Lower lobe of right lung (tissue), 2 donors: ENCODE measurements at regions not wholly inside any gene's neighbourhood (a gene's known extent, or its start where the extent isn't known, plus 50 kb on each side); places are given as distances from the start of the nearest gene placed in this dataset.
"Not testable (repeated sequence)": the region's sequence is repeated elsewhere in the genome, so short reads cannot be mapped to it uniquely, and the experiment has no call there.

Experiments used
- ATAC-seq, 2 donors: fragments of 200-7000 bp; cut with Tn5 transposase; one replicate each; pipeline ENCODE4 v1.9.1; 2020 to 2022; ENCODE audit warnings: mild to moderate bottlenecking in 2 of 2, moderate library complexity in 2 of 2
- DNase-seq: peaks from one replicate; pipeline ENCODE4 v3.0.0-alpha.2; 2020
- H3K27ac ChIP-seq: fragments of 200-600 bp; one replicate; pipeline ENCODE4 v1.8.0; 2022
- H3K27me3 ChIP-seq: fragments of 200-600 bp; one replicate; pipeline ENCODE4 v1.8.0; 2022; ENCODE audit warnings: low read depth
- H3K36me3 ChIP-seq: fragments of 200-600 bp; one replicate; pipeline ENCODE4 v1.8.0; 2022; ENCODE audit warnings: mild to moderate bottlenecking
- H3K4me1 ChIP-seq: fragments of 200-600 bp; one replicate; pipeline ENCODE4 v1.8.0; 2022
- H3K4me3 ChIP-seq: fragments of 200-600 bp; one replicate; pipeline ENCODE4 v1.8.0; 2022; ENCODE audit warnings: mild to moderate bottlenecking
- H3K9me3 ChIP-seq: fragments of 200-600 bp; one replicate; pipeline ENCODE4 v1.8.0; 2022
- intact Hi-C: fragments of 100-400 bp; cut with DNase I; formaldehyde crosslinking; loops from one replicate; pipeline ENCODE4 v1.11.0; 2022
- TF ChIP-seq, protein P1 (sequence below): fragments of 200-600 bp; IDR thresholded peaks from one replicate; pipeline ENCODE4 v1.8.0; 2022; ENCODE audit warnings: antibody characterized with exemption, mild to moderate bottlenecking
- donor health status: DM: no; HTN: yes; CAD: no; lungs with severe emphysema.

DNA sequence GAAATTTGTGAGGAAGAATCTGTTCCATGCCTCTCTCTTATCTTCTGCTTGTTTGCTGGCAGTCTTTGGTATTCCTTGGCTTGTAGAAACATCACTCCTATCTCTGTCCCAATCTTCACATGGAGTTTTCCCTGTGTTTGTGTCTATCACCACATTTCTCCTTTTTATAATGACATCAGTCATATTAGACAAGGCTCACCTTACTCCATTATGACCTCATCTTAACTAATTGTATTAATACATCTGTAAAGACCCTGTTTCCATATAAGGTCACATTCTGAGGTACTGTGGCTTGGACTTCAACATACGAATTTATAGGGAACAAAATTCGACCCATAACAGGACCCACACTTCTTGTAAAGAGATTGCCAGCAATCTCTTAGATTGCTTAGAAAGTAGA, 72.3 kb upstream of the POGK start:
- no peaks in the 10 kb centered on the region for H3K4me1 ChIP-seq
- H3K4me3 ChIP-seq = no peak overlapping the region
- H3K36me3 ChIP-seq = no peaks in the 10 kb centered on the region
- H3K27ac ChIP-seq = no peak overlapping the region
- H3K9me3 ChIP-seq = peaks cover 8% of the 10 kb centered on the region
- ATAC-seq (no peak), DNase-seq (no peak)
- H3K27me3 ChIP-seq = no peaks in the 10 kb centered on the region
- intact Hi-C loops = no loop called here
- TF ChIP-seq, protein P1, sequence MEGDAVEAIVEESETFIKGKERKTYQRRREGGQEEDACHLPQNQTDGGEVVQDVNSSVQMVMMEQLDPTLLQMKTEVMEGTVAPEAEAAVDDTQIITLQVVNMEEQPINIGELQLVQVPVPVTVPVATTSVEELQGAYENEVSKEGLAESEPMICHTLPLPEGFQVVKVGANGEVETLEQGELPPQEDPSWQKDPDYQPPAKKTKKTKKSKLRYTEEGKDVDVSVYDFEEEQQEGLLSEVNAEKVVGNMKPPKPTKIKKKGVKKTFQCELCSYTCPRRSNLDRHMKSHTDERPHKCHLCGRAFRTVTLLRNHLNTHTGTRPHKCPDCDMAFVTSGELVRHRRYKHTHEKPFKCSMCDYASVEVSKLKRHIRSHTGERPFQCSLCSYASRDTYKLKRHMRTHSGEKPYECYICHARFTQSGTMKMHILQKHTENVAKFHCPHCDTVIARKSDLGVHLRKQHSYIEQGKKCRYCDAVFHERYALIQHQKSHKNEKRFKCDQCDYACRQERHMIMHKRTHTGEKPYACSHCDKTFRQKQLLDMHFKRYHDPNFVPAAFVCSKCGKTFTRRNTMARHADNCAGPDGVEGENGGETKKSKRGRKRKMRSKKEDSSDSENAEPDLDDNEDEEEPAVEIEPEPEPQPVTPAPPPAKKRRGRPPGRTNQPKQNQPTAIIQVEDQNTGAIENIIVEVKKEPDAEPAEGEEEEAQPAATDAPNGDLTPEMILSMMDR = no peak

DNA sequence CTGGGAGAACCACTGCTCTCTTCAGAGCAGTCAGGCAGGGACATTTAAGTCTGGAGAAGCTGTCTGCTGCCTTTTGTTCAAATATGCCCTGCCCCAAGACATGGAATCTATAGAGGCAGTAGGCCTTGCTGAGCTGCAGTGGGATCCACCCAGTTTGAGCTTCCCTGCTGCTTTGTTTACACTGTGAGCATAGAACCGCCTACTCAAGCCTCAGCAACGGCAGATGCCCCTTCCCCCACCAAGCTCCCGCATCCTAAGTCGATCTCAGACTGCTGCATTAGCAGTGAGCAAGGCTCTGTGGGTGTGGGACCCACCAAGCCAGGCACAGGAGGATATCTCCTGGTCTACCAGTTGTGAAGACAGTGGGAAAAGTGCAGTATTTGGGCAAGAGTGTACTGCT, 54.6 kb upstream of the POGK start:
- H3K27ac ChIP-seq, H3K27me3 ChIP-seq, DNase-seq, H3K9me3 ChIP-seq, intact Hi-C loops, H3K36me3 ChIP-seq, H3K4me1 ChIP-seq, ATAC-seq, H3K4me3 ChIP-seq: not testable (repeated sequence)

DNA sequence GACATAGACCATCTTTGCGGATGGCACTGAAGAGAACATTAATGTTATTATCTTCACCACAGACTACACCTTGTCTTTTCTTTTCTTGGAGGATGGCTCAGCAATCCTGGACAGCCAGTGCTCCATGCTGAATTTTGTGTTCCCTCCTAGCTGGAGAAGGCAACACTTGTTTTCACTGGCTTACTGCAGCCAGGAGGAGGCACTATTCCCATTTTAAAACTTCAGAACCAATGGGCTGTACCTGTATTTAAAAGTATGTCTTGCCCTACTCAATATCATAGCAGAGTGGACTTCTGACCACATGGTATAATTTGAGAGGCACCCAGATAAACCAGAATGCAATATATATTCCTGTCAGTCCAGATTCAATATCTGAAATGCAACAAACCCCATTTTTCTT, 53.3 kb upstream of the POGK start:
- Histone ChIP-seq H3K4me1 (no peaks in the 10 kb centered on the region), H3K27me3 (no peaks in the 10 kb centered on the region), H3K36me3 (no peaks in the 10 kb centered on the region), H3K9me3 (no peaks in the 10 kb centered on the region), H3K4me3 (no peak overlapping the region), H3K27ac (no peak overlapping the region)
- TF ChIP-seq, protein P1 = no peak
- DNase-seq (no peak), ATAC-seq (peak in 1 of 2 donors; percentile 44)
- intact Hi-C loops = no loop called here

- TF ChIP-seq, protein P1 = no peak
- no peak for ATAC-seq
- no peaks in the 10 kb centered on the region for H3K9me3 ChIP-seq
- no peak for DNase-seq
- H3K36me3 ChIP-seq = no peaks in the 10 kb centered on the region
- no peaks in the 10 kb centered on the region for H3K27me3 ChIP-seq
- intact Hi-C loops = no loop called here
- H3K27ac ChIP-seq = no peak overlapping the region
- no peak overlapping the region for H3K4me3 ChIP-seq
- H3K4me1 ChIP-seq = no peaks in the 10 kb centered on the region
Measured at GRCh38 chr1:166789286-166789685, 50.0 kb upstream of the POGK start.
